ENCODE measurements at regions not wholly inside any gene's neighbourhood (a gene's known extent, or its start where the extent isn't known, plus 50 kb on each side); places are given as distances from the start of the nearest gene placed in this dataset.

GRCh38 chr20:11976966-11977365 is 59.3 kb downstream of the BTBD3 start:
- TF ChIP-seq, protein P1, sequence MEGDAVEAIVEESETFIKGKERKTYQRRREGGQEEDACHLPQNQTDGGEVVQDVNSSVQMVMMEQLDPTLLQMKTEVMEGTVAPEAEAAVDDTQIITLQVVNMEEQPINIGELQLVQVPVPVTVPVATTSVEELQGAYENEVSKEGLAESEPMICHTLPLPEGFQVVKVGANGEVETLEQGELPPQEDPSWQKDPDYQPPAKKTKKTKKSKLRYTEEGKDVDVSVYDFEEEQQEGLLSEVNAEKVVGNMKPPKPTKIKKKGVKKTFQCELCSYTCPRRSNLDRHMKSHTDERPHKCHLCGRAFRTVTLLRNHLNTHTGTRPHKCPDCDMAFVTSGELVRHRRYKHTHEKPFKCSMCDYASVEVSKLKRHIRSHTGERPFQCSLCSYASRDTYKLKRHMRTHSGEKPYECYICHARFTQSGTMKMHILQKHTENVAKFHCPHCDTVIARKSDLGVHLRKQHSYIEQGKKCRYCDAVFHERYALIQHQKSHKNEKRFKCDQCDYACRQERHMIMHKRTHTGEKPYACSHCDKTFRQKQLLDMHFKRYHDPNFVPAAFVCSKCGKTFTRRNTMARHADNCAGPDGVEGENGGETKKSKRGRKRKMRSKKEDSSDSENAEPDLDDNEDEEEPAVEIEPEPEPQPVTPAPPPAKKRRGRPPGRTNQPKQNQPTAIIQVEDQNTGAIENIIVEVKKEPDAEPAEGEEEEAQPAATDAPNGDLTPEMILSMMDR (optimal IDR thresholded peaks at IDR 0.05 in 1 of 3, IDR thresholded peaks at IDR 0.05 in 1 of 3, conservative IDR thresholded peaks at IDR 0.05 in 1 of 3; ENCODE audit: extremely low read depth in 1 of 3, insufficient read depth in 2 of 3, low read length in 3 of 3) = no peak
- no peak for TF ChIP-seq EZH2 (IDR thresholded peaks at IDR 0.05; ENCODE audit: low read length)
